Embryonic facial prominence (tissue), 1 donor: ENCODE measurements at regions not wholly inside any gene's neighbourhood (a gene's known extent, or its start where the extent isn't known, plus 50 kb on each side); places are given as distances from the start of the nearest gene placed in this dataset.

ENCODE experiments used
- DNase-seq: peaks from one replicate; pipeline ENCODE4 v3.0.0-alpha.2; 2016; ENCODE audit errors: extremely low spot score

DNA sequence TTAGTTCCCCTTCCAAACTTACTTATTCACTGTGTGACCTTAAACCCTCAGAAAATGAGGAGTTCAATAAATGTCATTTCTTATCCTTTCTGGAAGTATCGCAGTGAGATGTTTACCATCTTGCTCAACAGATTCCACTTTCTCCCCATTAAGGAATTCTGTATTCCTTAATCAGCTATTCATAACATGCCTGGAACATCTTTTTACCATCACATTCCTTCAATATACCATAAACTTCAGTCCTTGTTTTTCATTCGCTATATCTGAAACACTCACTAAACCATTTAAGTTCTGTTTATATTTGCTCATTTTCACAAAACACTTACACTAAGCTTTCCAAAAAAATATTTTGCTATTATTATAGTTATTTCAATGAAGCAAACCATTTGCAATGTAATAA, 1158.6 kb downstream of the CDH12 start:
- DNase-seq, result no peak

DNA sequence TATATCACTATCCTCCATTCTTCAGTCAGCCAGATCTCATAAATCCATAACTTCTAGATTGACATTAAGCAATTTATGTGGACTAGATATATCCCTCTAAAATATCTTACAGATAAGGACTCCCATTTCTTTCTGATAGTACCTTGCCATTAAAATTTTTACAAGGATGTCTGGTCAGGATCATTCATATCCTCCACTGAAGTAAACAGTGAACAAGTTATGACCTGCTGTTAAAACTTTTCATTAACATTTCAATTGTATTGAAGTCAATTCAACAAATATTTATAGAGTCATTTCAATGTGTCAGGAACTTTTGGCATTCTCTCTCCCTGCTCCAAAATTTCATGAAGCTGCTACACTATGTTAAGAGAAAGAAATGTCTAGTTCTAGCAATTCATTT, 1159.6 kb downstream of the CDH12 start:
- DNase-seq, result no peak

DNA sequence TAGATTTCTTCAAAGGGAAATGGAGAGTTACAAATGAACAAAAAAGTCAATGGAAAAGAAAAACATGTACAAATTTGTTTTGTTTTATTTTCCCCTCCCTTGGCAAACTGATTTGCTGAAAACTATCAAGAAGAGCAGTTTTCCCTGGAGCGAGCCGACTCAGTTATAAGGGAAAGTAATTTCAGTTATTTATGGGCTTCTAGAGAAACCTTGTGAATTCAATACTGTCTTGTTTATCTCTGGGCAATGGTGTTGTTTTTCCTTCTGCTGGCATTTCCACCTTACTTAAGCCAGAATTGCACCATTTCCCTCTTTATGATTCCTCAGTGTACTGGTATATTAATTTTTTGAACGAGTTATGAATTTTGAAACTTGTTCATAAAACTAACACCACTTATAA, 1163.6 kb downstream of the CDH12 start:
- no peak for DNase-seq

DNA sequence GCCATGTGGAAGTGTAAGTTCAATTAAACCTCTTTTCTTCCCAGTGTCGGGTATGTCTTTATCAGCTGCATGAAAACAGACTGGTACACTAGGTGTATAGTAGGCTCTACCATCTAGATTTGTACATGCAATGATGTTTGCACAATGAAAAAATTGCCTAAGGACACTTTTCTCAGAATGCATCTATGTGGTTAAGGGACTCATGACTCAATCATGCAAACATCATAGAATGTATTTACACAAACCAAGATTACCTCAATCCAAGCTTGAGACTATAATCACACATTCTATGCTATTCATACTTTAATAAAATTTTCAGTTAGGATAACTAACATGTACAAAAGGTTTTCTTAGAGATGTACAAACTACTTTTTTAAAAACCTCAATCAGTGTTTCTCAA, 1164.5 kb downstream of the CDH12 start:
- DNase-seq, result no peak

DNA sequence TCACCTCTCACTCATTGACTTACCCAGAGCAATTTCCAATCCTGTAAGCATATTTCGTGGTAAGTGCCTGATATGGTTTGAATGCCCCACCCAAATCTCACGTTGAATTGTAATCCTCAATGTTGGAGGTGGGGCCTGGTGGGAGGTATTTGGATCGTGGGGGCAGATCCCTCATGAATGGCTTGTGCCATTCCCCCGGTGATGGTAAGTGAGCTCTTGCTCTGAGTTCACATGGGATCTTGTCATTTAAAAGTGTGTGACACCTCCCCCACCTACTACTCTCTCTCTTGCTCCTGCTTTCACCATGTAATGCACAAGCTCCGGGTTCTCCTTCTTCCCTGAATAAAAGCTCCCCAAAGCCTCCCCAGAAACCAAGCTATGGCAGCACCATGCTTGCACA, 1165.5 kb downstream of the CDH12 start:
- DNase-seq, result no peak

DNA sequence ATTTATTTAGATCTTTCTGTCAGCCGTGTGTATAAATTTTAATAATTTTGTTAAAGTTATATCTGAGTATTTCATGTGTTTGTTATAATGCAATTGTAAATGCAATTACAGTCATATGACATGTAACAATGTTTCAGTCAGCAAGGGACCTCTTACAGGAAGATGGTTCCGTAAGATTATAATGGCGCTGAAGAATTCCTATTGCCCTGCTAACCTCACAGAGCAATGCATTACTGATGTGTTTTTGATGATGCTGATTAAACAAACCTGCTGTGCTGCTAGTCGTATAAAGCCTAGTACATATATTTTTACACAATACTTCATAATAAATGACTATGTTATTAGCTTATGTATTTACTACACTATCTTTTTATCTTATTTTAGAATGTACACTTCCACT, 1166.4 kb downstream of the CDH12 start:
- no peak for DNase-seq

DNA sequence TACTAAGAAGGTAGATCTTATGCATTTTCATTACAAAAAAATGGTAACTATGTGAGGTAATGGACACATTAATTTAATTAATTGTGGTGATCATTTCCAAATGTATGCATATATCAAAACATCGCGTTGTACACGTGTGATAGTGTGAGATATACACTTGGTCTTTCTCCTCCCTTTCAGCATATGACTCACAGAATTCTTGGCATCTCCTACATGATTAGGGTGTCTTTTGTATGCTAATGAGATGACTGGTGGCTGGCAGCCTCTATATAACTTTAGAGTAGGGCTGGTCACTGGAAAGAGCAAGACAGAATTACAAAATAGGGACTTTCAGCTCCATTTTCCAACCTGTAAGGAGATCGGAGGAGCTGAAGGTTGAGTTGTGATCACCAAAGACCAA, 1167.6 kb downstream of the CDH12 start:
- DNase-seq, result no peak

DNA sequence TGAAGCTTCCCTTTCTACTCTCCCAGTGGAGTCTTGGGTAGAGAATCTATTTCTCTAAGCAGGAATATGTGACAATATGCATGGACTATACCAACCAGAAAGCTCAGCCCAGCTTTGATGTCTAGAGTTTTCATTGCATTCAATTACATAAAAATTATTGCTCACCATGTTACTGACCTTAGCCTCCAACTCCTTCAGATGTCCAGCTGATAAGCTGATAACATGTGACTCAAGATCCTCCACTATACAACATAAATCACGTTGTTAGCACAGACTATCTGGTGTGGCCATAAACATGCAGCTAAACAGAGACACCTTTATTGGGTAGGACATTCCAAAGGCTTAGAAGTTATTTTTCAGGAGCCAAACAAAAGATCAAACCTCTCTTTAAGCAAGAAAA, 1168.2 kb downstream of the CDH12 start:
- DNase-seq, result no peak

DNA sequence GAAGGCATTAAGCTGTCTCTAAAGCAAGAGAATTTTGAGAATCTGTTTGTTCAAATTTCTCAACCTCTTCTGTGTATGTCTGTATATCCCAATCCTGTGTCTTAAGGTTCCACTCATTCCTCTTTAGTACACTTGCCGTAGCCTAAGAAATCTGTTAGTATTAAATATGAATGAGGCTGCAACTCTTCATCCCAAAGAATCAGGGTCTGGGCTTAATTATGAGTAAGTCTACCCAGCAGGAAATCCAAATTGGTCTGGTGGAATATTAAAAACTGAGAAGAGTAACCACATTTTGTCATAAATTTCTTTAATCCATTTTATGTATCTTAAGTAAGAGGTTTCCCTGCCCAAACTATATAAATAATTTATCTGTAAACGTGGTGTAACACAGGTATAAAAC, 1171.2 kb downstream of the CDH12 start:
- no peak for DNase-seq

DNA sequence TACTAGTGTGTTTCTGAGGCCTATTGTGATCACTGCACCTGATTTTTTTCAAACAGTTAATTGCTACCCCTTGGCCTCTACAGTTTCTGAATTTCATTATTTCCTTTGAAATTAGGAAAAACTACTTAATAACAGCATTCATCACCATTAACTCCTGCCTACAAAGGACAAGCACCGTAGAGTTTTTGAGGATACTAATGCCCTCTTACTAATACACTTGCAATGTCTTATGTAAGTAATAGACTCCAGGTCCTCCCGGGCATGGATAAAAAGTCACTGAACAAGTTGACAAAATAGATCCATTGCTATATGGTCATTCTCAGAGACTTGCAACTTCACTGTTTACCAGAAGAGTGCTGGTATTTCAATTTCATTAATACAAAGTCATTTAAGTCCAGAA, 1172.5 kb downstream of the CDH12 start:
- DNase-seq, result no peak

DNA sequence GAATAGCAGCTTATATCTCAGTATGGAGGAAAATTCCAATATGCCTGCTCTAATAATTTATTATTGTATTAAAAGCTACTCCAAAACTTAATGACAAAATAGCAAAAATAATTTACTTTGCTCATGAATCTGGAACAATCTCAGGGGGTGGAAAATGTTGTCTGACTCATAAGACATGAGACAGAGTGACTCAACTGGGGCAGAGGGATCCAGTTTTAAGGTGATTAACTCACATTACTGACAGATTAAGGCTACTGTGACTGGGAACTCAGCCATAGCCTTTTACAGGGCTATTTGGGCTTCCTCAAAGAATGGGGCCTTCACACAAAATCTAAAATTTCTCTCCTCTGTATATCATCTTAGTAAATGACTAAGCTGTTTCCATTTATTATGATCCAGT, 1172.9 kb downstream of the CDH12 start:
- DNase-seq, result no peak

DNA sequence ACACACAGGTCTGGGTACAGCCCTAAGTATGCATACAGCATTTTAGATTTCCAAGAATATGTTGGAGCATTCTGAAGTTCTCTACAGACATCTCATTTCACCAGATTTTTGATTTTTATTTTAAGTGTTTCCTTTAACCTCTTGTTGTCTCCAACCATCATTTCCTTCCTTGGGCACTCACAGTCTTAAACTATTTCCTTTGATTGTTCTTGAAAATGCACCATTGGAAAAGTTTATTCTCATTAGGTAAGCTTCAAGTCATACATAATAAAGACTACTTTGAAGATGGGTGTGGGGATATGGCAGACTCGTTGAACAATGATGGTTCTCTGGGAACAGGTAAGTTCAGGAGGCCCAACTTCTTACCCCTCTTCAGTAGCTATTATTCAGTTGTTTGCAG, 1174.6 kb downstream of the CDH12 start:
- no peak for DNase-seq

DNA sequence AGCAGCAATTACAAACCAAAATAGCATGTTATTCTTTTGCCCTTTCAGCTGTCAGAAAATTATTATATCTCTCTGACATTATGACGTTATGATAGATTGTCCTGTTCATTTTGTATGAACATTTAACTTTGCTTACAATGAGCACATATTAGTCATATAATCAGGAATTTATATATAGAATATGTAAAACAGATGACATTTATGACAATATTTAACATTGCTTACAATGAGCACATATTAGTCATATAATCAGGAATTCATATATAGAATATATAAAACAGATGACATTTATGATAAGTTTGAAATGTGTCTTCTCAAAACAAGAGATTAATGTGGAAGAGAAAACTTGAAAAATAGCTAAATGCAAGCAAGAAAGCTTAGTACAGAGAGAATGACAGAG, 1180.2 kb downstream of the CDH12 start:
- DNase-seq, result no peak

DNA sequence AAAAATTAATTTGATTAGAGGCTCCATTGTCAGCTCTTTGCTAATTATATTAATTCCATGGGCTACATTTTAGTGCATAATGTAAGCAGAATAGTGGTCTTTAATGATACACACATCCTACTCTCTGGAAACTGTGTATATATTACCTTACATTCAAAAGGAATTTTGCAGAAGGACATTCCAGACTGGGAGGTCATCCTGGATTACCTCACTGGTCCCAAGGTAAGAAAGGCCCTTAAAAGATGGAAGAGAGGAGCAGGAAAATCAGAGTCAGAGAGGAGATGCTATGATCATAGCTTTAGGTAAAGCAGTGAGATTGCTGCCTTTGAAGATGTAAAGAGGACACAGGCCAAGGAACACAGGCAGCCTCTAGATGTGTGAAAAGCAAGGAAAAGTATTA, 1180.8 kb downstream of the CDH12 start:
- no peak for DNase-seq

DNA sequence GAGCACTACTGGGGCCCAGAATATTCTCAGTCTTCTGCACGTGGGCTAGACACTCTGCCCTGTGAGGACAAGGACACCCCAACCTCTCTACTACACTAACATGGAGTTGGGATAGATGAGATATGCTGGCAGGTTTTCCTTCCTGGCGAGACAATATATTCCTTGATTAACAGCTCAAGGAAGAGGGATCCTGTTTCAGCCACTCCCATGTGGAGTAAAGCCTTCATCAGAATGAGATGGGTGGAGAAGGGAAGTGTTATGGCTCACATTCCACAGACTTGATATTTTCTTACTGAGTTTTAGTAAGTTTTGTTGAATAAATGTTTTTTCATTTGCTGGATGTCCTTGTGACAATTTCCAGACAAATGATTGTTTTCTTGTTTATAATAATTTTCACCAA, 1187.6 kb downstream of the CDH12 start:
- no peak for DNase-seq

DNA sequence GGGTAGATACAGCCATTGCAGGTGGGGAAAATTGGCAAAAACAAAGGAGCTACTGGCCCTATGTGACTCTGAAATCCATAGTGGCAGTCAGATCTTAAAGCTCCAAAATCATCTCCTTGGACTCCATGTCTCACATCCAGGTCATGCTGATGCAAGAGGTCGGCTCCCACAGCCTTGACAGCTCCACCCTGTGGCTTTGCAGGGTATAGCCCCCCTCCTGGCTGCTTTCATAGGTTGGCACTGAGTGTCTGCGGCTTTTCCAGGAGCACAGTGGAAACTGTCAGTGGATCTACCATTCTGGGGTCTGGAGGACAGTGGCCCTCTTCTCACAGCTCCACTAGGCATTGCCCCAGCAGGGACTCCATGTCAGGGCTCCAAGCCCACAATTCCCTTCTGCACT, 1190.1 kb downstream of the CDH12 start:
- no peak for DNase-seq

DNA sequence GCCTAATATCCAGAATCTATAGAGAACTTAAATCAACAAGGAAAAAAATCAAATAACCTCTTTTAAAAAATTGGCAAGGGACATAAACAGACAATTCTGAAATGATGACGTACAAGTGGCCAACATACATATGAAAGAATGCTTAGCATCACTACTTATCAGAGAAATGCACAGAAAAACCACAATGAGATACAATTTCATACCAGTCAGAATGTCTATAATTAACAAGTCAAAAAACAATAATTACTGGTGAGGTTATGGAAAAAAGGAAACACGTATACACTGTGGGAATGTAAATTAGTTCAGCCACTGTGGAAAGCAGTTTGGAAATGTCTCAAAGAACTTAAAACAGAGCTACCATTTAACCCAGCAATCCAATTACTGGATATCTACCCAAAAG, 1192.0 kb downstream of the CDH12 start:
- no peak for DNase-seq

DNA sequence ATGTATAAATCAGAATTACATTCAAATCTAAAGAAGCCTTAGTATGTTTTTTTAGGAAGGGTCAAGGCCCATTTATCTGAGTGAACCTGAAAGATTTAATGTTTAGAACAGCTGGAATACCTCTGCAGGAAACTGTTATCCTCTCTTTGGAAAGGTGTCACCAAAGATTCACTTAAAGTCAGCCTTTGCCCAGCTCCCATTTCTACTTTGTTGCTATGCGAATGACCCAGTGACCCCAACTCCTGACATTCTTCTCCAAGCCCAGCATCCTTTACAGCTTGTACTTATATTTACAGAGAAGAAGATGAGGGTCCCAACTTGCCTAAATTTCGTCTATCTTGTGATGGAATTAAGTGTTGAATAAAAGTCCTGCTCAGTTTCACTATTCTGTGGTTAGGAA, 1198.6 kb downstream of the CDH12 start:
- no peak for DNase-seq

DNA sequence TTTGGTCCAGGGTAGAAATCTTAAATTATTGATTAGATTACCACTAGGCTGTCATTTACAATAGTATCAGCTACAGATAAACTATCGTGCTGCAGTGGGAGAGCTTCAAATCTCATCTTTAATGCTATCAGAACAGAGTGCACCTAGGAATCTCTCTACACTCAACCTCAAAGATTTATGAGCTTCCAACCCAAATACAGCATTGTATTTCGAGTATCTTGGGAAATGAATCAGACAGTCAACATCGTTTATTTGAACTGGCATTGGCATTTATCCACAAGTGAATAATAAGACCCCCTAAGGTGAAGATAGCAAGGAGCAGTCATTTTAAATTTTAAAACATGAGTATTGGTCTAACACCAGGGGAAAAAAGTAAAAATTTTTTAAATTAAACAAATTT, 1203.2 kb downstream of the CDH12 start:
- no peak for DNase-seq

DNA sequence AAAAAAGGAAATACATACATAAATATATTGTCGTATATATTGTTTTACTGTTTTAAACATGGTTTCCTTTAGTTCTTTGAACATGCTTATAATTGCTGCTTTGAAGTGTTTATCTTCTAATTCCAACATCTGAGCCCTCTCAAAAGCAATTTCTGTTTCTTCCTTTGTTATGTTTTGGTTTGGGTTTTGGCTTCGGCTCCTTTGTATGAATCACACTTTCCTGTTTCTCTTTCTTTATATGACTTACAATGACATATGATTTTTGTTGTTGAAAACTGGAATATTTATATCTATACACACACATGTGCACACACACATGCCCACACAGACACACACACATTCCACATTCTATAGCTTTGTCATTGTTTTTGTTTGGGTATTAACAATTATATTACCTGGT, 1206.7 kb downstream of the CDH12 start:
- no peak for DNase-seq

DNA sequence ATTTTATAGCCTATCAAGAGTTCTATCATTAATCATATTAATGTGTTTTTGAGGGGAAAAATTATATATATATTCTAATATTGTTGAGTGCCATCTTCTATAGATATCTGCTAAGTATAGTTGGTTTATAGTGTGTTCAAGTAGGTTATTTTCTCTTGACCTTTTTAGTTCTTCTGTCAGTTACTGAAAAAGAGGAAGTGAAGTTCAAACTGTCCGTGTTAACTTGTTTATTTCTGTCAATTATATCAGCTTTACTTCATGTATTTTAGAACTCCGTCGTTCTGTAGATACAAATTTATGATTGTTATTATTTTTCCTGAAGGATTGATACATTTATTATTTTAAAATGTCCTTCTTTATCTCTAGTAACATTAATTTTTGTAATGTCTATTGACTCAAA, 1209.1 kb downstream of the CDH12 start:
- DNase-seq, result no peak

DNA sequence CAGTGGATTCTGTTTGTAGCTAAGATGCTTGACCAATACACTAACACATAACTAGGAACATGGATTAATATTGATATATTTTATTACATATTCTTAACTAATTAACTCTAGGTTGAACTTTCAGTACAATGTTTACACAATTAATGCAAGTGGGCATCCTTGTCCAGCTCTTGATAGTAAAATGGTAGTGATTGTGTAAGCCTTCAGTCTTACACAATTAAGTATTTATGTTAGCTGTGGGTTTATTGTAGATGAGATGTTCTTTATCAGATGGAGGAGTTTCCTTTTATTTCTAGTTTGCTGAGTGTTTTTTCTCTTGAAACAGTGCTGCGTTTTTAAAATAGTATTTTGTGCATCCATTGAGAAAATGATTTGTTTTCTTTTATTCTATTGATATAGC, 1210.8 kb downstream of the CDH12 start:
- no peak for DNase-seq

DNA sequence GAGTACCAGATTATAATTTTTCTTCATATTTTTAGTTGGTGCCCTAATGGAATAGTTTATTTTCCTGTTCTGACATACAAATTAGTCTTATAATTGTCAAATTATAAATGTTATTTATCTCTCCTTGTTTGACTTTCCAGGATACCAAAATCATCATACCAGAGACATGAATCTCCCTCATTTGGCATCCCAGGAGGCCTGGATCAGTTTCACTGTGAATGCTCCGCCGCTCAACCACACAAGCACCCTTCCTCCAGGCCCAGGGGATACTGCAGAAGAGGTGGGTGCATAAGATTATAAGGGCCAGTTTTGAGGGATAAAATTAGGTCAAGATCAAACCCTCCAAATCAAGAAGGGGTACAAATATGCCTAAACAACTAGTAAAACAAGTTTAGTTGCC, 1229.3 kb downstream of the CDH12 start:
- no peak for DNase-seq

DNA sequence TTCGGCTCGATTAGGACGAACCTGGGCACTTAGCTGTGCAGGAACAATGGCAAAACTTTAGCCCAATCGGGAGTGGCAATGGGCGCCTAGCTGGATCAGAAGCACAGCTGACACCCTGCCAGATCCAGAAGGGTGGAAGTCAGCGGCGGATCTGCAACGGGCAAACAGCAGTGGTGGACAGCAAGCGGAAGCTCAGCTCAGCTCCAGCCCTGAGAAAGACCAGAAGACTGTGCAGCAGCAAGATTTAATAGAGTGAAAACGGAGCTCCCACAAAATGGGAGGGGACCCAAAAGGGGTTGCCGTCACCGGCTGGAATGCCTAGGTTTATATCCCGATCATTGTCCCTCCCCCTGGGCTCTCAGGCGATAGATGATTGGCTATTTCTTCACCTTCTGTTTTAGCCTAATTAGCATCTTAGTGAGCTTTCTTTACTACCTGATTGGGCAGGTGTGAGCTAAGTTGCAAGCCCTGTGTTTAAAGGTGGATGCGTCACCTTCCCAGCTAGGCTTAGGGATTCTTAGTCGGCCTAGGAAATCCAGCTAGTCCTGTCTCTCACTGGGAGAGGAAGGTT, 1237.9 kb downstream of the CDH12 start:
- DNase-seq, result no peak

DNA sequence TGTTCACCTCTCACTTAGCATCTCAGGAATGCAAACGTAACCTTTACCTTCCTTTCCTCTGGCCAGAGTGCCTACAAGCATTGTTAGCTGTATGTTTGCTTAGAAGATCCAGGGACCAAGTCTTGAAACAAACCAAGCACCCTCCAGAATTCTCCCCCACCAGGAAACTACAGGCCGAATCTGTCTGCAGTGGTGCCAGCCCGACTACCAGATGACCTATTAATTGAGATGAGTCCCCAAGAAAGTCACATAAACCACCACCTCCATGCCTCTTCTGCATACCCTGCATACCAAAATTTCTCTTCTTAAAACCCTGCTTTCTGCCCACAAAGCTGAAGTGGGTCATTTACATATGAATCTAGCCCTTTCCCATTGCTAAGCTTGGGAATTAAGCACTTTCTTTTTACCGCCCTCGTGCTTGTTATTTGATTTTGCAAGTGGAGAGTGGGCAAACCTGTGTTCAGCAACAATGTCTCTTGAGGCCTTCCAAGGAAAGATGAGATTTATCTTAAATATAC, 1239.1 kb downstream of the CDH12 start:
- DNase-seq, result no peak
